ENCODE measurements at regions not wholly inside any gene's neighbourhood (a gene's known extent, or its start where the extent isn't known, plus 50 kb on each side); places are given as distances from the start of the nearest gene placed in this dataset.

- no peak for TF ChIP-seq ZNF462 (CRISPR knock-in tag; IDR thresholded peaks at IDR 0.05)
- no peak for TF ChIP-seq POLR2AphosphoS5 (IDR thresholded peaks at IDR 0.05; ENCODE audit: low read depth)
- no peak for TF ChIP-seq CTCF (conservative IDR thresholded peaks at IDR 0.05; ENCODE audit: low read depth in 2 of 2)
- no peak for TF ChIP-seq EZH2phosphoT487 (IDR thresholded peaks at IDR 0.05; ENCODE audit: unreplicated experiment)
- no peak for TF ChIP-seq ZNF331 (CRISPR knock-in tag; IDR thresholded peaks at IDR 0.05; ENCODE audit: low read depth)
Observed at GRCh38 chr13:65642996-65643395, 1587.1 kb downstream of the PCDH9 start (continued).

GRCh38 chr13:65642301-65642700 is 1587.8 kb downstream of the PCDH9 start:
- Mint-ChIP-seq H3K36me3 (ENCODE audit: low read depth) (no peaks in the 10 kb centered on the region), H3K27ac (no peak overlapping the region), H3K27me3 (ENCODE audit: insufficient read depth, low read depth, poor library complexity) (no peaks in the 10 kb centered on the region), H3K4me1 (no peaks in the 10 kb centered on the region), H3K9me3 (no peaks in the 10 kb centered on the region), H3K4me3 (no peak overlapping the region)
- H4K20me1 ChIP-seq (replicated peaks; ENCODE audit: insufficient read depth), result no peaks in the 10 kb centered on the region
- no peaks in the 10 kb centered on the region for H3K9me2 ChIP-seq (ENCODE audit: insufficient read depth)
- peak overlapping the region; percentile 52 for H2AFZ ChIP-seq
- no peak overlapping the region for H3K4me3 ChIP-seq
- DNase-seq (ENCODE audit: low spot score) (no peak), ATAC-seq (no peak)
- TF ChIP-seq JUNB (IDR thresholded peaks at IDR 0.05; ENCODE audit: unreplicated experiment) (no peak), ZNF114 (CRISPR knock-in tag; IDR thresholded peaks at IDR 0.05) (no peak), STAT1 (IDR thresholded peaks at IDR 0.05; ENCODE audit: unreplicated experiment) (no peak), CTCF (conservative IDR thresholded peaks at IDR 0.05; ENCODE audit: low read depth in 2 of 2) (no peak), POLR2AphosphoS5 (IDR thresholded peaks at IDR 0.05; ENCODE audit: low read depth) (no peak), REST (IDR thresholded peaks at IDR 0.05; ENCODE audit: unreplicated experiment) (no peak)
- H3K27ac ChIP-seq (ENCODE audit: low read depth), result no peak overlapping the region
- no peaks in the 10 kb centered on the region for H3K27me3 ChIP-seq (ENCODE audit: insufficient read depth)
- H3K4me2 ChIP-seq, result no peak overlapping the region
- no peaks in the 10 kb centered on the region for H3K4me1 ChIP-seq (ENCODE audit: insufficient read depth)
- H3K79me2 ChIP-seq (replicated peaks; ENCODE audit: insufficient read depth), result no peaks in the 10 kb centered on the region
- H3K36me3 ChIP-seq (ENCODE audit: insufficient read depth), result no peaks in the 10 kb centered on the region
- H3F3A ChIP-seq (replicated peaks; ENCODE audit: low read depth), result no peaks in the 10 kb centered on the region

Data from GM23338 (cell line).